SK-N-MC (cell line): ENCODE measurements at regions not wholly inside any gene's neighbourhood (a gene's known extent, or its start where the extent isn't known, plus 50 kb on each side); places are given as distances from the start of the nearest gene placed in this dataset.

Experiments
- DNase-seq: peaks from one replicate; pipeline ENCODE4 v3.0.0-alpha.2; 2011; ENCODE audit warnings: low read depth, low spot score
- H3K27ac ChIP-seq: fragments of 200-600 bp; sonication (generic); 2 replicates; pipeline ENCODE4 v1.5.1; 2016; ENCODE audit warnings: mixed run types
- H3K36me3 ChIP-seq: fragments of 200-600 bp; sonication (generic); 2 replicates; pipeline ENCODE4 v1.6.1; 2017; ENCODE audit warnings: antibody characterized with exemption, low read length, mixed read lengths; ENCODE audit not compliant: insufficient read depth
- H3K4me3 ChIP-seq: fragments of 200-600 bp; sonication (generic); 2 replicates; pipeline ENCODE4 v1.5.1; 2016
- H3K9ac ChIP-seq: fragments of 200-600 bp; sonication (generic); 2 replicates; pipeline ENCODE4 v1.8.0; 2017; ENCODE audit warnings: mixed run types, mixed read lengths; ENCODE audit not compliant: insufficient read length
- H3K9me3 ChIP-seq: fragments of 200-600 bp; sonication (generic); 2 replicates; pipeline ENCODE4 v1.6.1; 2017; ENCODE audit warnings: low read depth, mild to moderate bottlenecking, antibody characterized with exemption, low read length, moderate library complexity, mixed read lengths
- EZH2 ChIP-seq: fragments of 200-600 bp; sonication (generic); IDR thresholded peaks from one replicate; pipeline ENCODE4 v1.6.1; 2017; ENCODE audit warnings: antibody characterized with exemption
- FOXP2 ChIP-seq: optimal IDR thresholded peaks from 2 replicates; pipeline ENCODE3; 2011; ENCODE audit warnings: mild to moderate bottlenecking, moderate library complexity; ENCODE audit not compliant: insufficient read depth; ENCODE audit errors: extremely low read length, control extremely low read depth
- POLR2AphosphoS5 ChIP-seq: IDR thresholded peaks from 2 replicates; pipeline ENCODE4 v1.6.1; 2012; ENCODE audit warnings: mild to moderate bottlenecking, low read depth, low read length, borderline replicate concordance

DNA sequence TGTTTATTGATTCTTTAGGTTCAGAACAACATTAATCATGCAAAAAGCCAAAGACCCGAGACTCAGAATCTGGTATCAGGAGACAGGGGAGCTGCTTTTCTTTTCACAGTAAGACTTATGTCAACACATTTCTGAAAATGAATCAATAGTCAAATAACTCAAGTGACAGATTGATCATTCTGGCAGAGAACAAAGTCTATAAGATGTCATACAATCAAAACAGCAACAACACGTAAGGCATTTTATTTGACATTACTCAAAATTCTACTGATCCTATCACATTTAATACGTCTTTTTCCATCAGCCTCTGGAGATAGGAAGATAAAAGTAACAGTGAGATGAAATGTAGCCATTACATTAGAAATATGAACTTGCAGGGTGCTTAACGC is 93.4 kb upstream of the EEF1E1 start:
- H3K9me3 ChIP-seq, result no peaks in the 10 kb centered on the region
- no peak overlapping the region for H3K4me3 ChIP-seq
- DNase-seq, result no peak
- no peak overlapping the region for H3K27ac ChIP-seq
- H3K9ac ChIP-seq, result no peak overlapping the region
- TF ChIP-seq EZH2, result no peak
- no peak for TF ChIP-seq POLR2AphosphoS5
- no peak for TF ChIP-seq FOXP2
- H3K36me3 ChIP-seq, result no peaks in the 10 kb centered on the region

DNA sequence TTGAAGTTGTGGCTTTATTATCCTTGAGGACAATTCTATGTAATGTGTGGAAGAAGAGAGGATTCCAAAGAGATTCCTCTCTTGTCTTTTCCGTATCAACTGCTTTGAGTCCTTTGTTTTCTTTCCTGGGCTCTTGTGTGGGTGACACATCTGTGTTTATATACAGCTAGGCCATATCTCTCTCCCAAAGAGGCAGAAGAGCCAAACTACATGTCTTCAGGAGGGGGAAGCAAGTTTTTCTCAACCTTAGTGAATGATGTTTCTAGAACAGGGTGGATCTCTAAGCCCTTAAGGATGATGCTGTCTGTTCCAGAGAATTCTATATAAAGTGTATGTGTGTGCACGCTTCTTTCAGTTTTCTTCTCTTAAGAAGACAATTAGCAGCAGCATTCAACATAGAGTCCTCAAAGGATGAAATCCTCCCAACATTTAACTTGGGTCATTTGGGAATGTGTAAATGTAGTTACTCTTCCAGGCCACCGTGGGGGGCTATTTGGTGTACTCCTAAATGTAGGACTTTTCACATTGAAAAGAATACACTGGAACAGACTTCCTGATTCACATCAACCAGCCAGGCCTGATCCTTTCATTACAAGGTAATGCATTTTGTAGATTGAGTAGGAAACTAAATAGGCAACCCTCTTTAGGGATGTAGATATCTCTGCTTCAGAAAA is 92.8 kb upstream of the EEF1E1 start:
- Histone ChIP-seq H3K36me3 (no peaks in the 10 kb centered on the region), H3K4me3 (no peak overlapping the region), H3K27ac (no peak overlapping the region), H3K9ac (no peak overlapping the region), H3K9me3 (no peaks in the 10 kb centered on the region)
- DNase-seq, result no peak
- no peak for TF ChIP-seq FOXP2
- TF ChIP-seq EZH2, result no peak
- TF ChIP-seq POLR2AphosphoS5, result no peak

DNA sequence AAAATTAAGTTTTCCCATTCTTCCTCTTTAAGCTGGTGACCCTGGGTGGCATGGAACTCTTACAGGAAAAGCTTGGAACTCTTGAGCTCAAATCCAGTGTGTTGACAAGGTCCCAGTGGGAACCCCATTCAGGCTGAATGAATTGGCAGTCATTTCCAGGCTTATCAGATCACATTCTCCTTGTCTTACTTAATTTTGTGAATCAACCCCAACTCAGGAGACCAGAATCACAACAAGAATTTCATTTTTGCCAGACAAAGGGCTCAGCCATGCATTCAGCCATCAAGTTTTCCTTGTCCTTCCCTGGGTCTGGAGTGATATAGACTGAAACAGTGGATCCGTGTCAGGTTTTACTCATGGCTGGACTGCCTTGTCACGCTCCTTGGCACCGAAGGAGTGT is 92.1 kb upstream of the EEF1E1 start:
- H3K4me3 ChIP-seq, result no peak overlapping the region
- no peak overlapping the region for H3K27ac ChIP-seq
- TF ChIP-seq EZH2, result no peak
- TF ChIP-seq POLR2AphosphoS5, result no peak
- TF ChIP-seq FOXP2, result no peak
- H3K9me3 ChIP-seq, result no peaks in the 10 kb centered on the region
- DNase-seq, result no peak
- H3K36me3 ChIP-seq, result no peaks in the 10 kb centered on the region
- no peak overlapping the region for H3K9ac ChIP-seq

DNA sequence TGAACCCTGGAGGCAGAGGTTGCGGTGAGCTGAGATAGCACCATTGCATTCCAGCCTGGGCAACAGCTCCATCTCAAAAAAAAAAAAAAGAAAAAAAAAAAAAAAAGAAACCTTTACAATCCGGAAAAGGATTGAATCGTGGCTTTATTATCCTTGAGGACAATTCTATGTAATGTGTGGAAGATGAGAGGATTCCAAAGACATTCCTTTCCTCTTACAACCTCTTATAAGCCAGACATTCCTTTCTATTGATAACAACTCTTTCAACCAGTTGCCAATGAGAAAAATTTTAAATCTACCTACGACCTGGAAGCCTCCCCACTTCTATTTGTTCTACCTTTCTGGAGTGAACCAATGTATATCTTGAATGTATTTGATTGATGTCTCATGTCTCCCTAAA is 91.2 kb upstream of the EEF1E1 start:
- H3K4me3 ChIP-seq, result no peak overlapping the region
- H3K36me3 ChIP-seq, result no peaks in the 10 kb centered on the region
- H3K27ac ChIP-seq, result no peak overlapping the region
- no peak overlapping the region for H3K9ac ChIP-seq
- TF ChIP-seq EZH2, result no peak
- no peak for TF ChIP-seq FOXP2
- no peak for TF ChIP-seq POLR2AphosphoS5
- H3K9me3 ChIP-seq, result no peaks in the 10 kb centered on the region
- DNase-seq, result no peak

DNA sequence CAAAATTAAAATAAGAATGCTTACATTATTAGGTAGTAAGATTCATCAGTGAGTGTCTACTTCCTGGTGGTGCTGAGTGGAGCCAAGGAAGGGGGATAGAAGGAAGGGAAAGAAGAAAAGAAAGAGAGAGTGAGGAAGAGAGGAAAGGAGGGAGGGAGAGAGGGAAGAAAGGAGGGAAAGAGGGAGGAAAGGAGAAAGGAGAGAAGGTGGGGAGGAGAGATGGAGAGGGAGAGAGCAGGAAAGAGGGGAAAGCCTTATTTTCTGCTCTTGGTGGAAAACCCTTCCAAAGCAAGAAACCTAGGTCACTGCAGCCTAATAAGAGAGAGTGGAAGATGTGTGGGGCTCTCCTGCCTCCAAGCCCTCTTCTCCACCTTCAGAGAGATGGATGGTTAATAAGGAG is 90.2 kb upstream of the EEF1E1 start:
- no peaks in the 10 kb centered on the region for H3K9me3 ChIP-seq
- H3K27ac ChIP-seq, result no peak overlapping the region
- no peak for DNase-seq
- no peak overlapping the region for H3K9ac ChIP-seq
- no peak for TF ChIP-seq POLR2AphosphoS5
- TF ChIP-seq FOXP2, result no peak
- TF ChIP-seq EZH2, result no peak
- H3K36me3 ChIP-seq, result no peaks in the 10 kb centered on the region
- no peak overlapping the region for H3K4me3 ChIP-seq

DNA sequence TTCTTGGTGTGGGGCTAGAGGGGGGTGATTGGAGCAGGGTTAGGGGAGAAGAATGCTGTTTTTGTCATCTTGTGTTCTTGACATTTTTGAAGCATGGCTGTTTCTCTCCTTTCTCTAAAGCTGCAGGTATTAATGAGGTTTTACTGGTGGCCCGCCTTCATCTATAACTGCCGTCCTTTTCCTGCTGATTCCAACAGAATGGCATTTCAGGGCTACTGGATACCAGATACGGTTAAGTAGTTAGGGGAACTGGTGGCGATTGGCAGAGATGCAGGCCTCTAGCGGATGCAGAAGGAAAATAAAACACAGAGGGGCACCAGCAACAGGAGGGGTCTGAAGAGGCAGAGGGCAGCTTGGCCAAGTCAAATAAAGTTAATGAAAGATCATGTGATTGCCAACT is 89.7 kb upstream of the EEF1E1 start:
- H3K9me3 ChIP-seq, result no peaks in the 10 kb centered on the region
- DNase-seq, result no peak
- no peaks in the 10 kb centered on the region for H3K36me3 ChIP-seq
- H3K27ac ChIP-seq, result no peak overlapping the region
- TF ChIP-seq EZH2, result no peak
- TF ChIP-seq FOXP2, result no peak
- no peak overlapping the region for H3K9ac ChIP-seq
- H3K4me3 ChIP-seq, result no peak overlapping the region

DNA sequence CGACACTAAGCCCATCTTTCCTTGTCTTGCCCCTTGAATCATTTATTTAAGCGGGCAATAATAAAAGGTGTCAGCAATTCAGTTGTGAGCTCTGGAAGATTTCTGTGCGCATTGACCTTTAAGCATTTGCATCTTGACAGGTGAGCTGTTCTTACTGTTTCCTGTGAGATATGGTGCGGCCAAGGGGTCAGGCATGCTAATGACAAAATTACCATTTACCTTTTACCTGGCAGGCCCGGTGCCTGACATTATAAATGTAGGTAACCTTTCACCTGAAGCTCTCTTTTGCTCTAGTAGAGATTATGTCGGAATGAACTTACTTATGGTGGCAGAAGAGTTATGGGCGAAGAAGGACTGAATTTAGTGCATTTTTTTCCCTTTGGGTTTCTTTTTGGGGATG is 89.3 kb upstream of the EEF1E1 start:
- H3K36me3 ChIP-seq, result no peaks in the 10 kb centered on the region
- no peak for DNase-seq
- TF ChIP-seq EZH2 (no peak), FOXP2 (no peak), POLR2AphosphoS5 (no peak)
- no peak overlapping the region for H3K9ac ChIP-seq
- H3K4me3 ChIP-seq, result no peak overlapping the region
- no peaks in the 10 kb centered on the region for H3K9me3 ChIP-seq
- H3K27ac ChIP-seq, result no peak overlapping the region

DNA sequence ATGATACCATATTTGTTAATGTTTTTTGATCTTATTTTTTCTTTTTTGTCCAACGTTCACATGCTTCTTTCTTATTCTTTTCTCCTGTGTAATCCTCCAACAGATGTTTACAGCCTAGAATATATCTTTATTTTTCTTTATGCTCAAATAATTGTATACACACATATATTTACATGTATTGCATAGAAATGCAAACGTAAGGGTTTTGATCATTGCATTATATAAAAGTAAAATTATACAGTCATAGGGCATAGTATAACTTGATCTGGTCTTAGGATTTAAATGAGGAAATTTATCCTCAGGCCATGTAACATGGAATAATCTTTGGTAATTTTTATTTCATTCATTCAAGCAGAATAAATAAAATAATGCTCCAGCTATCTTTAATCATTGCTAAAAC is 84.9 kb upstream of the EEF1E1 start:
- no peaks in the 10 kb centered on the region for H3K9me3 ChIP-seq
- H3K36me3 ChIP-seq, result no peaks in the 10 kb centered on the region
- DNase-seq, result no peak
- TF ChIP-seq POLR2AphosphoS5 (no peak), EZH2 (no peak), FOXP2 (no peak)
- no peak overlapping the region for H3K9ac ChIP-seq
- no peak overlapping the region for H3K4me3 ChIP-seq
- no peak overlapping the region for H3K27ac ChIP-seq

DNA sequence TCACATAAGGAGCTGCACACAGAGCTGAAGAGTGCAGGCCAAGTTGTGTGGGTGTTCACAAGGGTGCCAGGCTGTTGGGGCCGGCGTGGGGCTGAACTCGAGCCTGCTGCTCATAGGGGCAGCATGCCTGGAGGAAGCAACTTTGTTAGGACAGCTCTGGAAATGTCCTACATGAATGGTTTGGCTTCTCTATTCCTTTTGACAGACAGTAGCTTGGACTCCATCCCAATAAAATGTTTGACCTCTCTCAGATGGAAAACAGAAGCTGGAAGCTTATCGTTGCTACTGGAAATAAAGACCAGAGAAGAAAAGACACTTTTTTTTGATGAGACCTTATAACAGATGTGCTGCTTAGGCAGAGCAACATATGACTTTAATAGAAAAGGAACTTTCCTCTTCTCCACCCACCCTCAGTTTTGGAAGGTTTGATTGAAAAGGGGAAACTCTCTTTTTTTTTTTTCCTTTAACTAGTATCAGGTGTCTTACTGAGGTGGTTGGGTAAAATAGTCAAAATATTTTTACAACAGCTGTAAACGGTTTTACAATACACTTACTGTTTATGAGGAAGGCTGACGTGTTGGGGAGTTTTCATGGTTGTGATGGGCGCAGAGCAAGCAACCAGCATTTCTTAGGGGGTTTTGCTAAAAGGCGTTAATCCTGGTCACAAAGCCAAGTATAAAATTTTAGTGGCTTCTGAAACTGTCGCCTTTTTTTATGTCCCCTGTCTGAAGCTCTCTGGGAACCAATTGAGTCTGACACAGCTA is 80.7 kb upstream of the EEF1E1 start:
- Histone ChIP-seq H3K9ac (no peak overlapping the region), H3K36me3 (no peaks in the 10 kb centered on the region), H3K4me3 (no peak overlapping the region), H3K9me3 (no peaks in the 10 kb centered on the region), H3K27ac (no peak overlapping the region)
- DNase-seq, result no peak
- no peak for TF ChIP-seq FOXP2
- no peak for TF ChIP-seq EZH2
- TF ChIP-seq POLR2AphosphoS5, result no peak
